ENCODE measurements at regions not wholly inside any gene's neighbourhood (a gene's known extent, or its start where the extent isn't known, plus 50 kb on each side); places are given as distances from the start of the nearest gene placed in this dataset.

DNA sequence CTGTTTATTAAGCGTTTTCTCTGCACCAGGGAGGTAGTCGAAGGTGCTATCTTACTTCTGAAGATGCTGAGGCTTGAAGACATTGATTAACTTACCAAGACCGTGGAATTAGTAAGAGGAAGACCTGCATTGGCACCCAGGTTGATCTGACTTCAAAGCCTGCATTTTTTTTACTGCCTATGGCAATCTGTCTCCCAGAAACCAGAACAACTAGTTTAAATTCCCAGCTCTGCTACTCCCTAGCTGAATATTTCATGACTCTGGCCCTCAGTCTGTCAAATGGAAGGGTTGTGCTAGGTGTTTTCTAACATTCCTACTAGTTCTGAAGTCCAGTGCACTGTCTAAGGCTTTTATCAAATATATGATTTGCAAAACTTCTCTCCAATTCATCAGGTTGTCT, 52.0 kb upstream of the GRAMD1B start:
- Histone ChIP-seq H3K27me3 (ENCODE audit: control insufficient read depth, insufficient read depth, low read length) (no peaks in the 10 kb centered on the region), H3K4me3 (ENCODE audit: low read depth, low read length) (no peak overlapping the region), H3K36me3 (ENCODE audit: control insufficient read depth, insufficient read depth, low read length) (no peaks in the 10 kb centered on the region)
- TF ChIP-seq, protein P1, sequence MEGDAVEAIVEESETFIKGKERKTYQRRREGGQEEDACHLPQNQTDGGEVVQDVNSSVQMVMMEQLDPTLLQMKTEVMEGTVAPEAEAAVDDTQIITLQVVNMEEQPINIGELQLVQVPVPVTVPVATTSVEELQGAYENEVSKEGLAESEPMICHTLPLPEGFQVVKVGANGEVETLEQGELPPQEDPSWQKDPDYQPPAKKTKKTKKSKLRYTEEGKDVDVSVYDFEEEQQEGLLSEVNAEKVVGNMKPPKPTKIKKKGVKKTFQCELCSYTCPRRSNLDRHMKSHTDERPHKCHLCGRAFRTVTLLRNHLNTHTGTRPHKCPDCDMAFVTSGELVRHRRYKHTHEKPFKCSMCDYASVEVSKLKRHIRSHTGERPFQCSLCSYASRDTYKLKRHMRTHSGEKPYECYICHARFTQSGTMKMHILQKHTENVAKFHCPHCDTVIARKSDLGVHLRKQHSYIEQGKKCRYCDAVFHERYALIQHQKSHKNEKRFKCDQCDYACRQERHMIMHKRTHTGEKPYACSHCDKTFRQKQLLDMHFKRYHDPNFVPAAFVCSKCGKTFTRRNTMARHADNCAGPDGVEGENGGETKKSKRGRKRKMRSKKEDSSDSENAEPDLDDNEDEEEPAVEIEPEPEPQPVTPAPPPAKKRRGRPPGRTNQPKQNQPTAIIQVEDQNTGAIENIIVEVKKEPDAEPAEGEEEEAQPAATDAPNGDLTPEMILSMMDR (IDR thresholded peaks at IDR 0.05; ENCODE audit: insufficient read depth, low read length, poor library complexity, severe bottlenecking) = no peak
- no peak for DNase-seq (ENCODE audit: low read depth)

DNA sequence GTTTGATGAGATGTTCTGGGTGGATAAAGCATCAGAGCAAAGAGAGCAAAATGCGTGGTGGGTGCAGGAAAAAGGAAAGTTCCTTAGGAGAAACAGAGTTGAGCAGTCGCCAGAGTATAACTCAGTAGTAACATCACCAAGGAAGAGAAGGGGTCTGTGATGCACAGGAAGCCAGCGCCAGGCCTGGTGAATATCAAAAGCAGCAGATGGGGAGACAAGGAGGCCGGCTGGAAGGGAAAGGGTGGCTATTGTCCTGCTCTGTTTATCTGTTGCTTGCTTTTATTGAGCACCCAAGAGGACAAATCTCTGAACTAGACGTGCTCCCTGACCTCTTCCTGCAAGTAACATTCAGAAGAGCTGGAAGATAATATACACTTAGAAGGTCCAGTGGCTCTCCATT, 52.7 kb upstream of the GRAMD1B start:
- Histone ChIP-seq H3K27me3 (ENCODE audit: control insufficient read depth, insufficient read depth, low read length) (no peaks in the 10 kb centered on the region), H3K36me3 (ENCODE audit: control insufficient read depth, insufficient read depth, low read length) (no peaks in the 10 kb centered on the region), H3K4me3 (ENCODE audit: low read depth, low read length) (no peak overlapping the region)
- TF ChIP-seq, protein P1 (IDR thresholded peaks at IDR 0.05; ENCODE audit: insufficient read depth, low read length, poor library complexity, severe bottlenecking) = no peak
- no peak for DNase-seq (ENCODE audit: low read depth)

DNA sequence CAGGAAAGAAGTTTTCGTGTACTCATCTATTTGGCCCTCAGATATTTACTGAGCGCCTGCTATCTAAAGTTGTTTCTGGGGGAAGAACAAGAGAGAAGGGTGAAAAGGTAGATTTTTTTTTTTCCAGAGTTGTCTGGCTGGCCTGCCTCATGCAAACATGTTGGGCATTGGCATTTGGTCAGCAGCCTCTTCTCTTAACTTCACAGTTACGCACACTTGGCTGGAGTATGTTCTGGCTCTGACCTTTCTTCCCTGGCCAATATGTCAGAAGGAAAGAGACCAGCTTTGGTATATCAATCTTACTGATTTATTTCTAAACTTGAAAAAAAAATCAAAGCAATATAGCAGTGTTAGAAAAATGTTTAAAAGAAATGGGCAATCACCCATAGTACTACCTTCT, 54.2 kb upstream of the GRAMD1B start:
- TF ChIP-seq, protein P1 (IDR thresholded peaks at IDR 0.05; ENCODE audit: insufficient read depth, low read length, poor library complexity, severe bottlenecking) = no peak
- Histone ChIP-seq H3K36me3 (ENCODE audit: control insufficient read depth, insufficient read depth, low read length) (no peaks in the 10 kb centered on the region), H3K27me3 (ENCODE audit: control insufficient read depth, insufficient read depth, low read length) (no peaks in the 10 kb centered on the region), H3K4me3 (ENCODE audit: low read depth, low read length) (no peak overlapping the region)
- no peak for DNase-seq (ENCODE audit: low read depth)

DNA sequence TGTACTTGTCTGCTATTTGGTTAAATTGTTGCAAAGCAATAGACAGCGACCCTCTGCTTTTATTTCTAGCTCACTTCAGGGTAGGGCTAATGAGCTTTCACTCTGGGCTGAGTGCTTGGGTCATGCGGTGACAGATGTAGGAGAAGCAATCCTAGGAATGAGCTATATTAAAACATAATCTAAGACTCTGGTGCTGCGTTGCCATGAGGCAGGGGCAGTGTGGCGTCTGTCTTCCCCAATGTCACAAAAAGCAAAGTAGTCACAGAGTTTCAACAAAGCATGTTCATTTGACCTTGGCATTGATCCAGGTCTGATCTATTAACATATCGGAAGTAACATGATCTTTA, 55.5 kb upstream of the GRAMD1B start:
- H3K36me3 ChIP-seq (ENCODE audit: control insufficient read depth, insufficient read depth, low read length) = no peaks in the 10 kb centered on the region
- TF ChIP-seq, protein P1 (IDR thresholded peaks at IDR 0.05; ENCODE audit: insufficient read depth, low read length, poor library complexity, severe bottlenecking) = no peak
- no peak for DNase-seq (ENCODE audit: low read depth)
- no peaks in the 10 kb centered on the region for H3K27me3 ChIP-seq (ENCODE audit: control insufficient read depth, insufficient read depth, low read length)
- no peak overlapping the region for H3K4me3 ChIP-seq (ENCODE audit: low read depth, low read length)

DNA sequence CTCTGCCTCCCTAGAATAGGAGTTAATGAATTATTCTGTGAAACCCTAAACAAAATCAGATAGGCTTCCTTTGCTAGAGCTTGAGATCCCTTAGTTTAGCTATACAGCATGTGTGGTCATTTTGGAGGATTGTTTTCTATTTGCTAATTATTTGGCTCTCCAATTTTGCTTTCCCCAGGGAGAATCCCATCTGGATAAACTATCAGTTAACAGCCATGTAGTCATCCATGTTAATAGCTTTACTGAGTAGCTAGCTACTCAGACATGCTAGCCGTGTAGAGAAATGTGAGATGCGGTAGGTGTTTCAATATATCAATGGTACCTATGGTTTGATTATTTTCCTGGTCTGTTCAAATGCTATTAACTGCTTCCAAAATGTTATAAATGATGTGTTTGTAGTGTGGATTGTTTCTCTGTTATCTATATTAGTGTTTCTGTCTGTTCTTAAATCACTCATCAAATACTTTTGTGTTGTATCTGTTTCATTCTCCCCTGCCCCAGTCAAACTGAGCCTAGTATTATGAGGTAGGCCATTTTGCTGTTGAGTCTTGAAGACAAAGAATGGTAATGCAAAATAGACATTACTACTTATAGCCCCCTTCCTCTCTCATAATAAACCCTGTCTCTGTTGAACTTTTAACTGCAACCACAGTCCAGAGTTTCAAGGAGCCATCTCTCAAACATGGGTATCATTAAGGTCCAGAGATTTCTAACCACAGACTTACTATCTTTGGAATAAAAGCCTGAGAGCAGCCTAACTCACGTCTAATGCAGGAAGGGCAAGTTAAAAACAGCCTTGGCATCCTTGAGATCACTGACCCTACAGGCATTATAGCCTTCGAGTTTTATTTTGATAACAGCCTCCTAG, 56.1 kb upstream of the GRAMD1B start:
- H3K4me3 ChIP-seq (ENCODE audit: low read depth, low read length) = no peak overlapping the region
- TF ChIP-seq, protein P1 (IDR thresholded peaks at IDR 0.05; ENCODE audit: insufficient read depth, low read length, poor library complexity, severe bottlenecking) = no peak
- H3K36me3 ChIP-seq (ENCODE audit: control insufficient read depth, insufficient read depth, low read length) = no peaks in the 10 kb centered on the region
- no peaks in the 10 kb centered on the region for H3K27me3 ChIP-seq (ENCODE audit: control insufficient read depth, insufficient read depth, low read length)
- no peak for DNase-seq (ENCODE audit: low read depth)

Measured in kidney epithelial cell (primary cell).